IMR-90 (cell line): ENCODE measurements at regions not wholly inside any gene's neighbourhood (a gene's known extent, or its start where the extent isn't known, plus 50 kb on each side); places are given as distances from the start of the nearest gene placed in this dataset.

Source experiments
- ATAC-seq: fragments of 200-7000 bp; cut with Tn5 transposase; 2 replicates; pipeline ENCODE4 v1.9.1; 2020; ENCODE audit warnings: low read depth, mild to moderate bottlenecking, moderate library complexity
- BruUV-seq: library from RNA; stranded (reverse); fragments of 400-500 nt; replicated peaks from 2 replicates; lab custom pipeline; 2021; lab: Mats Ljungman, UMichigan
- CTCF ChIA-PET: fragments of 300-600 bp; formaldehyde crosslinking; extraction: SDS; loops from one replicate; lab custom pipeline; 2021; ENCODE audit warnings: antibody characterized with exemption; lab: Yijun Ruan, JAX
- POLR2A ChIA-PET: fragments of 300-600 bp; sonication (Branson Sonifier 250); formaldehyde crosslinking; loops from one replicate; lab custom pipeline; 2022; ENCODE audit warnings: antibody characterized with exemption; ENCODE audit not compliant: unreplicated experiment; lab: Charles Lee
- DNase-seq: peaks from one replicate; pipeline ENCODE4 v3.0.0; 2013
- H2AFZ ChIP-seq: replicated peaks from 2 replicates; pipeline ENCODE3; 2013; ENCODE audit warnings: low read length, mild to moderate bottlenecking; ENCODE audit not compliant: poor library complexity
- H2AK5ac ChIP-seq: 2 replicates; pipeline ENCODE4 v1.6.1; 2013; ENCODE audit warnings: low read depth, low read length, inconsistent platforms
- H2AK9ac ChIP-seq: replicated peaks from 2 replicates; pipeline ENCODE3; 2013; ENCODE audit warnings: mild to moderate bottlenecking, low read depth, low read length, moderate library complexity; ENCODE audit not compliant: poor library complexity
- H2BK120ac ChIP-seq: 2 replicates; pipeline ENCODE4 v1.6.1; 2013; ENCODE audit warnings: low read depth, low read length, inconsistent platforms
- H2BK15ac ChIP-seq: 3 replicates; pipeline ENCODE4 v1.6.1; 2013; ENCODE audit warnings: low read depth, low read length, inconsistent platforms
- H2BK20ac ChIP-seq: 2 replicates; pipeline ENCODE4 v1.6.1; 2013; ENCODE audit warnings: low read depth, mild to moderate bottlenecking, inconsistent platforms, low read length, moderate library complexity
- H2BK5ac ChIP-seq: 2 replicates; pipeline ENCODE4 v1.6.1; 2013; ENCODE audit warnings: mild to moderate bottlenecking, low read depth, low read length, inconsistent platforms; ENCODE audit not compliant: poor library complexity, severe bottlenecking
- H3K14ac ChIP-seq: replicated peaks from 2 replicates; pipeline ENCODE4 v1.6.1; 2013; ENCODE audit warnings: low read depth, low read length, inconsistent platforms
- H3K18ac ChIP-seq: 2 replicates; pipeline ENCODE4 v1.6.1; 2013; ENCODE audit warnings: low read depth, low read length, control low read depth
- H3K23ac ChIP-seq: 2 replicates; pipeline ENCODE4 v1.6.1; 2013; ENCODE audit warnings: low read depth, low read length, inconsistent platforms
- H3K27ac ChIP-seq: 2 replicates; pipeline ENCODE4 v1.5.1; 2013; ENCODE audit warnings: mild to moderate bottlenecking, control low read depth, low read length; ENCODE audit not compliant: insufficient read depth
- H3K27me3 ChIP-seq: 2 replicates; pipeline ENCODE4 v1.6.1; 2013; ENCODE audit warnings: low read length; ENCODE audit not compliant: control insufficient read depth, insufficient read depth
- H3K36me3 ChIP-seq: 2 replicates; pipeline ENCODE4 v1.6.1; 2013; ENCODE audit warnings: low read length, mixed read lengths; ENCODE audit not compliant: control insufficient read depth, insufficient read depth
- H3K4ac ChIP-seq: 2 replicates; pipeline ENCODE4 v1.6.1; 2013; ENCODE audit warnings: low read depth, low read length, inconsistent platforms
- H3K4me1 ChIP-seq: 2 replicates; pipeline ENCODE4 v1.6.1; 2013; ENCODE audit warnings: low read length, mixed read lengths; ENCODE audit not compliant: control insufficient read depth, insufficient read depth
- H3K4me2 ChIP-seq: 2 replicates; pipeline ENCODE4 v1.6.1; 2013; ENCODE audit warnings: low read depth, mild to moderate bottlenecking, control low read depth, low read length, moderate library complexity
- H3K4me3 ChIP-seq: 2 replicates; pipeline ENCODE4 v1.5.1; 2013; ENCODE audit warnings: low read depth, mild to moderate bottlenecking, control low read depth, low read length, moderate library complexity; ENCODE audit not compliant: insufficient read depth
- H3K56ac ChIP-seq: 2 replicates; pipeline ENCODE4 v1.6.1; 2013; ENCODE audit warnings: low read length, inconsistent platforms; ENCODE audit not compliant: insufficient read depth; ENCODE audit errors: extremely low read depth
- H3K79me1 ChIP-seq, 2 experiments: 2 replicates each; pipeline ENCODE4 v1.6.1; 2013; ENCODE audit warnings: low read length in 2 of 2, inconsistent platforms in 1 of 2, low read depth in 1 of 2
- H3K9ac ChIP-seq: 2 replicates; pipeline ENCODE4 v1.6.1; 2013; ENCODE audit warnings: low read depth, low read length, control low read depth
- H3K9me1 ChIP-seq: 2 replicates; pipeline ENCODE4 v1.6.1; 2013; ENCODE audit warnings: low read length, inconsistent platforms; ENCODE audit not compliant: insufficient read depth
- H3K9me3 ChIP-seq: 2 replicates; pipeline ENCODE4 v1.6.1; 2013; ENCODE audit warnings: low read length; ENCODE audit not compliant: control insufficient read depth, insufficient read depth
- H4K20me1 ChIP-seq: 2 replicates; pipeline ENCODE4 v1.6.1; 2013; ENCODE audit warnings: low read length, inconsistent platforms; ENCODE audit not compliant: insufficient read depth
- H4K5ac ChIP-seq: 2 replicates; pipeline ENCODE4 v1.6.1; 2013; ENCODE audit warnings: mild to moderate bottlenecking, low read depth, low read length, control low read depth
- H4K8ac ChIP-seq, 2 experiments: 2 replicates each; pipeline ENCODE4 v1.6.1; 2013; ENCODE audit warnings: low read depth in 2 of 2, low read length in 2 of 2, control low read depth in 1 of 2, inconsistent platforms in 1 of 2
- H4K91ac ChIP-seq: 2 replicates; pipeline ENCODE4 v1.6.1; 2013; ENCODE audit warnings: low read depth, low read length, inconsistent platforms; ENCODE audit not compliant: insufficient read depth
- BHLHE40 ChIP-seq: fragments of 150-350 bp; IDR thresholded peaks from 2 replicates; pipeline ENCODE4 v1.6.1; 2016; ENCODE audit warnings: mild to moderate bottlenecking, low read depth, low read length
- CEBPB ChIP-seq: IDR thresholded peaks from 2 replicates; pipeline ENCODE4 v1.6.1; 2012; ENCODE audit warnings: low read depth, low read length, improper control_type of control experiment
- CHD1 ChIP-seq: IDR thresholded peaks from 2 replicates; pipeline ENCODE4 v1.6.1; 2012; ENCODE audit warnings: low read depth, low read length, improper control_type of control experiment
- FOS ChIP-seq: fragments of 150-350 bp; IDR thresholded peaks from 2 replicates; pipeline ENCODE4 v1.6.1; 2016; ENCODE audit warnings: low read depth, low read length
- MAFK ChIP-seq: IDR thresholded peaks from 2 replicates; pipeline ENCODE4 v1.6.1; 2012; ENCODE audit warnings: low read depth, low read length, improper control_type of control experiment
- MAZ ChIP-seq: IDR thresholded peaks from 2 replicates; pipeline ENCODE4 v1.6.1; 2012; ENCODE audit warnings: low read depth, mild to moderate bottlenecking, low read length, improper control_type of control experiment, moderate library complexity, borderline replicate concordance
- MXI1 ChIP-seq: IDR thresholded peaks from 2 replicates; pipeline ENCODE4 v1.6.1; 2012; ENCODE audit warnings: low read depth, mild to moderate bottlenecking, low read length, moderate library complexity, borderline replicate concordance
- NFE2L2 ChIP-seq: fragments of 150-350 bp; IDR thresholded peaks from 2 replicates; pipeline ENCODE4 v1.6.1; 2016; ENCODE audit warnings: low read depth, mild to moderate bottlenecking, low read length
- POLR2A ChIP-seq: IDR thresholded peaks from 2 replicates; pipeline ENCODE4 v1.6.1; 2012; ENCODE audit warnings: mild to moderate bottlenecking, low read depth, low read length
- RAD21 ChIP-seq: IDR thresholded peaks from 2 replicates; pipeline ENCODE4 v1.6.1; 2012; ENCODE audit warnings: low read length, improper control_type of control experiment
- RCOR1 ChIP-seq: IDR thresholded peaks from 2 replicates; pipeline ENCODE4 v1.6.1; 2012; ENCODE audit warnings: mild to moderate bottlenecking, low read length, improper control_type of control experiment; ENCODE audit not compliant: insufficient replicate concordance
- RFX5 ChIP-seq: IDR thresholded peaks from 2 replicates; pipeline ENCODE4 v1.8.0; 2012; ENCODE audit warnings: low read depth, mild to moderate bottlenecking, low read length, moderate library complexity
- SMC3 ChIP-seq: fragments of 150-350 bp; IDR thresholded peaks from 2 replicates; pipeline ENCODE4 v1.6.1; 2016; ENCODE audit warnings: low read depth, mild to moderate bottlenecking, antibody characterized with exemption, low read length, moderate library complexity
- WGBS, 2 experiments: methylation state at CpG; one replicate each; pipeline versions ENCODE4 v1.1.5 to v1.1.7; 2013; ENCODE audit warnings: missing lambda C conversion rate in 2 of 2; ENCODE audit not compliant: insufficient read length in 1 of 2; ENCODE audit errors: extremely low coverage in 2 of 2; 5-methylcytosine and 5-hydroxymethylcytosine counted together
- dilution Hi-C: fragments of 300-500 bp; cut with HindIII; formaldehyde crosslinking; loops from one replicate; pipeline ENCODE4 v1.14.3; 2018; ENCODE audit warnings: low sequenced_read_pairs; ENCODE audit not compliant: unreplicated experiment
- in situ Hi-C: fragments of 300-500 bp; cut with MboI; formaldehyde crosslinking; loops from 3 replicates; pipeline ENCODE4 v1.14.3; 2019; ENCODE audit warnings: low sequenced_read_pairs, inconsistent platforms, mixed read lengths
- intact Hi-C: fragments of 100-400 bp; cut with micrococcal nuclease; formaldehyde crosslinking; loops from 2 replicates; pipeline ENCODE4 v1.10.0; 2022
- TF ChIP-seq, protein P1 (sequence below): conservative IDR thresholded peaks from 2 replicates; pipeline ENCODE4 v1.5.1; 2012; ENCODE audit warnings: mild to moderate bottlenecking, low read depth, low read length, improper control_type of control experiment
- TF ChIP-seq, protein P2 (sequence below): fragments of 150-350 bp; IDR thresholded peaks from 2 replicates; pipeline ENCODE4 v1.6.1; 2017; ENCODE audit warnings: mild to moderate bottlenecking, antibody characterized with exemption, low read length, low read depth
- TF ChIP-seq, protein P3 (sequence below): fragments of 150-350 bp; IDR thresholded peaks from 2 replicates; pipeline ENCODE4 v1.6.1; 2016; ENCODE audit warnings: low read depth, mild to moderate bottlenecking, low read length, moderate library complexity, borderline replicate concordance

DNA sequence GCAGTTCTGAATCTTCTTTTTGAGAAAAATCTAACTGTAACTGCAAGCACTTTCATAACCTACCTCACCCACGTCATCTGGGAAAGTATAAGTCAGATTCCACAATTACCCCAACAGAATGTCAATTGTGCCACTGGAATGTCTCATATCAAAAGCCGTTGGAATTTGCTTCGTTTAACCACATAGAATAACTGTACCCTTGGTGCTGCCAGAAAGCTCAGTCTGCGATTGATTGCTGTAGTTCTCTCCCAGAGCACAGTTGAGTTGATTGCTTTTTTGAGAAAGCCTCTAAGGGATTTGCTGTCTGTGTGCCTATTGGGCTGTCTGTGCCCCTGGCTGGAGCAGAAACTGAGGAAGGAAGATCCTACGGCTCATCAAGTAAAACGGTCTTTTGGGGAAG lies 583.6 kb downstream of the TMEM38B start:
- H3K36me3 ChIP-seq = no peaks in the 10 kb centered on the region
- CTCF ChIA-PET = no interaction called here
- H3K9me1 ChIP-seq = no peaks in the 10 kb centered on the region
- H3K4me3 ChIP-seq = no peak overlapping the region
- H3K4me2 ChIP-seq = no peak overlapping the region
- no peaks in the 10 kb centered on the region for H3K79me1 ChIP-seq
- no peak overlapping the region for H3K9ac ChIP-seq
- ATAC-seq (no peak), DNase-seq (no peak)
- TF ChIP-seq RFX5 (no peak), MAFK (no peak), RAD21 (no peak), POLR2A (no peak), SMC3 (no peak), NFE2L2 (no peak), BHLHE40 (no peak), CHD1 (no peak), CEBPB (no peak), MXI1 (no peak), RCOR1 (no peak), MAZ (no peak), FOS (no peak)
- TF ChIP-seq, protein P1, sequence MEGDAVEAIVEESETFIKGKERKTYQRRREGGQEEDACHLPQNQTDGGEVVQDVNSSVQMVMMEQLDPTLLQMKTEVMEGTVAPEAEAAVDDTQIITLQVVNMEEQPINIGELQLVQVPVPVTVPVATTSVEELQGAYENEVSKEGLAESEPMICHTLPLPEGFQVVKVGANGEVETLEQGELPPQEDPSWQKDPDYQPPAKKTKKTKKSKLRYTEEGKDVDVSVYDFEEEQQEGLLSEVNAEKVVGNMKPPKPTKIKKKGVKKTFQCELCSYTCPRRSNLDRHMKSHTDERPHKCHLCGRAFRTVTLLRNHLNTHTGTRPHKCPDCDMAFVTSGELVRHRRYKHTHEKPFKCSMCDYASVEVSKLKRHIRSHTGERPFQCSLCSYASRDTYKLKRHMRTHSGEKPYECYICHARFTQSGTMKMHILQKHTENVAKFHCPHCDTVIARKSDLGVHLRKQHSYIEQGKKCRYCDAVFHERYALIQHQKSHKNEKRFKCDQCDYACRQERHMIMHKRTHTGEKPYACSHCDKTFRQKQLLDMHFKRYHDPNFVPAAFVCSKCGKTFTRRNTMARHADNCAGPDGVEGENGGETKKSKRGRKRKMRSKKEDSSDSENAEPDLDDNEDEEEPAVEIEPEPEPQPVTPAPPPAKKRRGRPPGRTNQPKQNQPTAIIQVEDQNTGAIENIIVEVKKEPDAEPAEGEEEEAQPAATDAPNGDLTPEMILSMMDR = no peak
- TF ChIP-seq, protein P2, sequence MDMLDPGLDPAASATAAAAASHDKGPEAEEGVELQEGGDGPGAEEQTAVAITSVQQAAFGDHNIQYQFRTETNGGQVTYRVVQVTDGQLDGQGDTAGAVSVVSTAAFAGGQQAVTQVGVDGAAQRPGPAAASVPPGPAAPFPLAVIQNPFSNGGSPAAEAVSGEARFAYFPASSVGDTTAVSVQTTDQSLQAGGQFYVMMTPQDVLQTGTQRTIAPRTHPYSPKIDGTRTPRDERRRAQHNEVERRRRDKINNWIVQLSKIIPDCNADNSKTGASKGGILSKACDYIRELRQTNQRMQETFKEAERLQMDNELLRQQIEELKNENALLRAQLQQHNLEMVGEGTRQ = no peak
- TF ChIP-seq, protein P3, sequence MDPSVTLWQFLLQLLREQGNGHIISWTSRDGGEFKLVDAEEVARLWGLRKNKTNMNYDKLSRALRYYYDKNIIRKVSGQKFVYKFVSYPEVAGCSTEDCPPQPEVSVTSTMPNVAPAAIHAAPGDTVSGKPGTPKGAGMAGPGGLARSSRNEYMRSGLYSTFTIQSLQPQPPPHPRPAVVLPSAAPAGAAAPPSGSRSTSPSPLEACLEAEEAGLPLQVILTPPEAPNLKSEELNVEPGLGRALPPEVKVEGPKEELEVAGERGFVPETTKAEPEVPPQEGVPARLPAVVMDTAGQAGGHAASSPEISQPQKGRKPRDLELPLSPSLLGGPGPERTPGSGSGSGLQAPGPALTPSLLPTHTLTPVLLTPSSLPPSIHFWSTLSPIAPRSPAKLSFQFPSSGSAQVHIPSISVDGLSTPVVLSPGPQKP = no peak
- POLR2A ChIA-PET = no interaction called here
- H3K4me1 ChIP-seq = no peaks in the 10 kb centered on the region
- no peak overlapping the region for H2BK15ac ChIP-seq
- H3K14ac ChIP-seq = no peak overlapping the region
- dilution Hi-C loops = no loop called here
- no peak overlapping the region for H3K23ac ChIP-seq
- no peaks in the 10 kb centered on the region for H3K27me3 ChIP-seq
- H3K4ac ChIP-seq = no peak overlapping the region
- H3K18ac ChIP-seq = no peak overlapping the region
- no peak overlapping the region for H2AK5ac ChIP-seq
- no peak overlapping the region for H3K56ac ChIP-seq
- no CpG with 5 or more reads among the region's 6 CpGs for WGBS, 2 experiments
- in situ Hi-C loops = no loop called here
- no peak overlapping the region for H4K91ac ChIP-seq
- no peaks in the 10 kb centered on the region for H4K20me1 ChIP-seq
- H3K9me3 ChIP-seq = peaks cover 3% of the 10 kb centered on the region; the same call in 1 of the 2 replicates
- H2BK5ac ChIP-seq = no peak overlapping the region
- no peak overlapping the region for H2BK20ac ChIP-seq
- no peak overlapping the region for H2AFZ ChIP-seq
- no peak overlapping the region for H2AK9ac ChIP-seq
- H4K5ac ChIP-seq = no peak overlapping the region
- H3K27ac ChIP-seq = no peak overlapping the region
- H2BK120ac ChIP-seq = no peak overlapping the region
- no peak overlapping the region for H4K8ac ChIP-seq
- intact Hi-C loops = no loop called here
- no TSS peak for BruUV-seq
